RWPE2 (cell line): ENCODE measurements at regions not wholly inside any gene's neighbourhood (a gene's known extent, or its start where the extent isn't known, plus 50 kb on each side); places are given as distances from the start of the nearest gene placed in this dataset.

Experiments used
- ATAC-seq: fragments of 200-7000 bp; cut with Tn5 transposase; 3 replicates; pipeline ENCODE4 v1.9.1; 2021; ENCODE audit warnings: low read depth
- DNase-seq: peaks from one replicate; pipeline ENCODE4 v3.0.0-alpha.2; 2020; ENCODE audit warnings: low spot score
- H3K27ac ChIP-seq: fragments of 450-650 bp; 2 replicates; pipeline ENCODE4 v1.5.1; 2017; ENCODE audit warnings: mild to moderate bottlenecking; ENCODE audit not compliant: poor library complexity, severe bottlenecking
- H3K27me3 ChIP-seq: fragments of 250-450 bp; sonication (Bioruptor Pico); 2 replicates; pipeline ENCODE4 v1.5.1; 2021; ENCODE audit warnings: mild to moderate bottlenecking, moderate library complexity; ENCODE audit not compliant: insufficient read depth, poor library complexity, severe bottlenecking
- H3K36me3 ChIP-seq: fragments of 250-450 bp; sonication (Bioruptor Pico); 2 replicates; pipeline ENCODE4 v1.5.1; 2020; ENCODE audit warnings: low read depth, mild to moderate bottlenecking, moderate library complexity
- H3K4me1 ChIP-seq: fragments of 250-450 bp; sonication (Bioruptor Pico); 2 replicates; pipeline ENCODE4 v1.5.1; 2021; ENCODE audit warnings: mild to moderate bottlenecking, moderate library complexity; ENCODE audit not compliant: insufficient read depth, poor library complexity, severe bottlenecking
- H3K4me3 ChIP-seq: fragments of 250-450 bp; sonication (Bioruptor Pico); 2 replicates; pipeline ENCODE4 v1.5.1; 2021; ENCODE audit warnings: mild to moderate bottlenecking, moderate library complexity; ENCODE audit not compliant: severe bottlenecking
- H3K9me3 ChIP-seq: fragments of 250-450 bp; sonication (Bioruptor Pico); 2 replicates; pipeline ENCODE4 v1.5.1; 2021; ENCODE audit warnings: mild to moderate bottlenecking, moderate library complexity; ENCODE audit not compliant: severe bottlenecking
- CTCF ChIP-seq: fragments of 450-650 bp; IDR thresholded peaks from one replicate; pipeline ENCODE4 v1.5.1; 2017; ENCODE audit warnings: mild to moderate bottlenecking, moderate library complexity; ENCODE audit not compliant: poor library complexity, severe bottlenecking

GRCh38 chr22:44592824-44593148 lies 94.8 kb upstream of the RTL6 start:
- Histone ChIP-seq H3K9me3 (no peaks in the 10 kb centered on the region), H3K4me1 (no peaks in the 10 kb centered on the region), H3K27ac (no peak overlapping the region), H3K27me3 (peaks cover 3% of the 10 kb centered on the region), H3K4me3 (no peak overlapping the region), H3K36me3 (no peaks in the 10 kb centered on the region)
- DNase-seq (no peak), ATAC-seq (no peak)
- no peak for TF ChIP-seq CTCF

DNA sequence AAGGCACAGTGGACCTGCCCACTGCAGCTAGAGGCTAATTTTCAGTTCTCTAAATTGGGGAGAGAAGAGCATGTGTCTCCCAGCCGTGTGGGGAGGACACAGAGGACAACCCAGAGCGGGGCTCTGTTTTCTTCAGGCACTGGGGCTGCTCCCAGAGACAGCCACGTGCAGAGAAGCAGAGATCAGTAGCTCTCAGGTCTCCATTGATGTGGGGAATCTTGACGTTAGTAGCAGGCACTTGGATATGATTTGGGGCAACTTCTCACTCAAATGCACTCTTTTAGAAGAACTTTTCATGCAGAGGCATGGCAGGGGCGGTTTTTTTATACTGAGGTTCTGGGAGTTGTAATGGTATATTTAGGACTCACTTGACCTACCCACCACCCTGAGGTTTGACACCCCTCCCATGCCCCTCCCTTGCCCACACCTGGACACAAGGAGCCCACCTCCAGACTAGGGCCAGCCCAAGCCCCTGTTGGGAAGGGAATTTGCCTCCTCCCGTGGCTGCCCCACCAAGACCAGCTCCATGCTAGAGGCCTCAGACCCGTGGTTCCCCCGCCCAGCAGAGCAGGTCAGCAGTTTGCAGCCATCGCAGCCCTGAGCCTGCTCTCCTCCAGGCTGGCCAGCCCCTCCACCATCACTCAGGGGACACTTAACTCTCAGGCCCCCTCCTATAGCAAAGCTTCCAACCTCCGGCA lies 94.2 kb upstream of the RTL6 start:
- no peak for TF ChIP-seq CTCF
- no peak overlapping the region for H3K4me3 ChIP-seq
- no peak overlapping the region for H3K27ac ChIP-seq
- DNase-seq (no peak), ATAC-seq (no peak)
- H3K36me3 ChIP-seq: no peaks in the 10 kb centered on the region
- H3K27me3 ChIP-seq: peaks cover 3% of the 10 kb centered on the region
- H3K9me3 ChIP-seq: no peaks in the 10 kb centered on the region
- H3K4me1 ChIP-seq: no peaks in the 10 kb centered on the region

GRCh38 chr22:44591146-44591790 lies 93.2 kb upstream of the RTL6 start:
- Histone ChIP-seq H3K27ac (no peak overlapping the region), H3K27me3 (peaks cover 12% of the 10 kb centered on the region), H3K4me1 (no peaks in the 10 kb centered on the region), H3K36me3 (no peaks in the 10 kb centered on the region), H3K9me3 (no peaks in the 10 kb centered on the region), H3K4me3 (no peak overlapping the region)
- DNase-seq (peak; percentile 62), ATAC-seq (no peak)
- TF ChIP-seq CTCF: no peak

DNA sequence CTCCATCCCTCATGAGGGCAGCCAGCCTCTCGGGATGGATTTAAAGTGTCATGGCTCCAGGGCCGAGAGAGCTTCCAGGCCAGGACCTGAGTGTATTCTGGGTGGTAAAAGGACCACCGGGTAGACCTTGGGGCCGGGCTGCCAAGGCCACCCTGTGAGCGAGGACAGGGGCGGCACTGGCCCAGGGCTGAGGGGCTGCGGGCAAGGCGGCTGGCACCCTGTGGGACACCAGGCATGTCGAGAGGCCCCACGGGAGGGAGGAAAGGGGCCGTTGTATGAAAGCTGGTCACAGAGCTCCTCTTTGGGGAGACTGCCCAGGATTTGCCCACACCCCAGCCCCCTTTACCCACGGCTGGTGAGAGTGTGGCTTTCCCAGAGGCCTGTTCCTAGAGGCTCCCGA lies 92.3 kb upstream of the RTL6 start:
- Histone ChIP-seq H3K4me1 (no peaks in the 10 kb centered on the region), H3K9me3 (no peaks in the 10 kb centered on the region), H3K27ac (no peak overlapping the region), H3K27me3 (peaks cover 14% of the 10 kb centered on the region), H3K36me3 (no peaks in the 10 kb centered on the region), H3K4me3 (no peak overlapping the region)
- no peak for DNase-seq
- no peak for TF ChIP-seq CTCF
- ATAC-seq: no peak

DNA sequence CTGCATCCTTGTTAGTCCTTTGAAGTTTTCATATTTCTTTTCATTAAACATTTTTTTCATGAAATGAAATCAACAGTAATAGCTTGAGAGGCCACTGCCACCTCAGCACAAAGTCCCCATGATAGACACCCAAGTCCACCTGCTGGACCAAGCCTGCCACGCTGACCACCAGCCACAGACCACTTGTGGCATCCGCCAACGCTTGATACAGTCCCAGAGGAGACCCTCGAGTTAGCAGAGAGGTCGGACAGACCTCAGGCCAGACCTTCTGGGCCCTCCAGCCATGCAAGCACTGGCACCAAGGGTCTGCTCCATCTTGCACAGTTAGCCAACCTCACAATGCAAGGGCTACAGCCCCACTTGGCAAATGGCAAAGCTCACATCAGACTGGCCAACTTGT lies 91.8 kb upstream of the RTL6 start:
- no peak for TF ChIP-seq CTCF
- Histone ChIP-seq H3K4me3 (no peak overlapping the region), H3K36me3 (no peaks in the 10 kb centered on the region), H3K27ac (no peak overlapping the region), H3K27me3 (peaks cover 14% of the 10 kb centered on the region), H3K4me1 (no peaks in the 10 kb centered on the region), H3K9me3 (no peaks in the 10 kb centered on the region)
- DNase-seq (no peak), ATAC-seq (no peak)
